ENCODE measurements at regions not wholly inside any gene's neighbourhood (a gene's known extent, or its start where the extent isn't known, plus 50 kb on each side); places are given as distances from the start of the nearest gene placed in this dataset.

GRCh38 chr18:78447211-78447610 is 532.4 kb upstream of the SALL3 start:
- Mint-ChIP-seq H3K27ac (ENCODE audit: low read depth, unreplicated experiment) (no peak overlapping the region), H3K4me3 (ENCODE audit: unreplicated experiment) (no peak overlapping the region), H3K36me3 (ENCODE audit: insufficient read depth, unreplicated experiment) (no peaks in the 10 kb centered on the region), H3K4me1 (ENCODE audit: insufficient read depth, unreplicated experiment) (no peaks in the 10 kb centered on the region), H3K9me3 (ENCODE audit: unreplicated experiment) (peaks cover 31% of the 10 kb centered on the region), H3K27me3 (ENCODE audit: insufficient read depth, unreplicated experiment) (no peaks in the 10 kb centered on the region)
- intact Hi-C loops (cut with micrococcal nuclease) = no loop called here
- ChIA-PET CTCF (interaction anchor here (1.1 kb wide), 1 partner anchor 12 kb away, joined by 3 read pairs; no protein-coding TSS in a partner anchor), POLR2A (no interaction called here)
- BruUV-seq (replicated peaks) = no TSS peak
- TF ChIP-seq CTCF (IDR thresholded peaks at IDR 0.05; ENCODE audit: unreplicated experiment) = no peak
- no peak for DNase-seq (ENCODE audit: unreplicated experiment)

- Mint-ChIP-seq H3K4me1 (ENCODE audit: insufficient read depth, unreplicated experiment) (no peaks in the 10 kb centered on the region), H3K9me3 (ENCODE audit: unreplicated experiment) (peaks cover 32% of the 10 kb centered on the region), H3K27me3 (ENCODE audit: insufficient read depth, unreplicated experiment) (no peaks in the 10 kb centered on the region), H3K4me3 (ENCODE audit: unreplicated experiment) (no peak overlapping the region), H3K27ac (ENCODE audit: low read depth, unreplicated experiment) (no peak overlapping the region), H3K36me3 (ENCODE audit: insufficient read depth, unreplicated experiment) (no peaks in the 10 kb centered on the region)
- ChIA-PET POLR2A (no interaction called here), CTCF (interaction anchor here (0.6 kb wide), 1 partner anchor 20 kb away, joined by 3 read pairs; no protein-coding TSS in a partner anchor)
- no peak for TF ChIP-seq CTCF (IDR thresholded peaks at IDR 0.05; ENCODE audit: unreplicated experiment)
- intact Hi-C loops (cut with micrococcal nuclease) = no loop called here
- DNase-seq (ENCODE audit: unreplicated experiment) = no peak
- no TSS peak for BruUV-seq (replicated peaks)
Observed at GRCh38 chr18:78448106-78448505, 531.5 kb upstream of the SALL3 start.

GRCh38 chr18:78448591-78448990 is 531.0 kb upstream of the SALL3 start:
- H3K36me3 Mint-ChIP-seq (ENCODE audit: insufficient read depth, unreplicated experiment) = no peaks in the 10 kb centered on the region
- intact Hi-C loops (cut with micrococcal nuclease) = no loop called here
- no TSS peak for BruUV-seq (replicated peaks)
- no peak overlapping the region for H3K27ac Mint-ChIP-seq (ENCODE audit: low read depth, unreplicated experiment)
- ChIA-PET CTCF (no interaction called here), POLR2A (no interaction called here)
- H3K4me3 Mint-ChIP-seq (ENCODE audit: unreplicated experiment) = no peak overlapping the region
- no peak for TF ChIP-seq CTCF (IDR thresholded peaks at IDR 0.05; ENCODE audit: unreplicated experiment)
- no peaks in the 10 kb centered on the region for H3K27me3 Mint-ChIP-seq (ENCODE audit: insufficient read depth, unreplicated experiment)
- peaks cover 32% of the 10 kb centered on the region for H3K9me3 Mint-ChIP-seq (ENCODE audit: unreplicated experiment)
- DNase-seq (ENCODE audit: unreplicated experiment) = no peak
- no peaks in the 10 kb centered on the region for H3K4me1 Mint-ChIP-seq (ENCODE audit: insufficient read depth, unreplicated experiment)

- POLR2A ChIA-PET = interaction anchor here (0.6 kb wide), 1 partner anchor 81 kb away, joined by 4 read pairs; no protein-coding TSS in a partner anchor
- no peak for DNase-seq (ENCODE audit: unreplicated experiment)
- H3K27me3 Mint-ChIP-seq (ENCODE audit: insufficient read depth, unreplicated experiment) = no peaks in the 10 kb centered on the region
- no TSS peak for BruUV-seq (replicated peaks)
- CTCF ChIA-PET = no interaction called here
- H3K27ac Mint-ChIP-seq (ENCODE audit: low read depth, unreplicated experiment) = no peak overlapping the region
- H3K9me3 Mint-ChIP-seq (ENCODE audit: unreplicated experiment) = peaks cover 17% of the 10 kb centered on the region
- no peak overlapping the region for H3K4me3 Mint-ChIP-seq (ENCODE audit: unreplicated experiment)
- no peaks in the 10 kb centered on the region for H3K4me1 Mint-ChIP-seq (ENCODE audit: insufficient read depth, unreplicated experiment)
- intact Hi-C loops (cut with micrococcal nuclease) = no loop called here
- no peak for TF ChIP-seq CTCF (IDR thresholded peaks at IDR 0.05; ENCODE audit: unreplicated experiment)
- no peaks in the 10 kb centered on the region for H3K36me3 Mint-ChIP-seq (ENCODE audit: insufficient read depth, unreplicated experiment)
Observed at GRCh38 chr18:78454221-78454620, 525.4 kb upstream of the SALL3 start.

Data from MCF 10A (cell line).